ENCODE measurements at regions not wholly inside any gene's neighbourhood (a gene's known extent, or its start where the extent isn't known, plus 50 kb on each side); places are given as distances from the start of the nearest gene placed in this dataset.

GRCh38 chr1:165063181-165063965 lies 293.1 kb downstream of the LMX1A start:
- TF ChIP-seq, protein P1, sequence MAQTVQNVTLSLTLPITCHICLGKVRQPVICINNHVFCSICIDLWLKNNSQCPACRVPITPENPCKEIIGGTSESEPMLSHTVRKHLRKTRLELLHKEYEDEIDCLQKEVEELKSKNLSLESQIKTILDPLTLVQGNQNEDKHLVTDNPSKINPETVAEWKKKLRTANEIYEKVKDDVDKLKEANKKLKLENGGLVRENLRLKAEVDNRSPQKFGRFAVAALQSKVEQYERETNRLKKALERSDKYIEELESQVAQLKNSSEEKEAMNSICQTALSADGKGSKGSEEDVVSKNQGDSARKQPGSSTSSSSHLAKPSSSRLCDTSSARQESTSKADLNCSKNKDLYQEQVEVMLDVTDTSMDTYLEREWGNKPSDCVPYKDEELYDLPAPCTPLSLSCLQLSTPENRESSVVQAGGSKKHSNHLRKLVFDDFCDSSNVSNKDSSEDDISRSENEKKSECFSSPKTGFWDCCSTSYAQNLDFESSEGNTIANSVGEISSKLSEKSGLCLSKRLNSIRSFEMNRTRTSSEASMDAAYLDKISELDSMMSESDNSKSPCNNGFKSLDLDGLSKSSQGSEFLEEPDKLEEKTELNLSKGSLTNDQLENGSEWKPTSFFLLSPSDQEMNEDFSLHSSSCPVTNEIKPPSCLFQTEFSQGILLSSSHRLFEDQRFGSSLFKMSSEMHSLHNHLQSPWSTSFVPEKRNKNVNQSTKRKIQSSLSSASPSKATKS (CRISPR knock-in tag; IDR thresholded peaks at IDR 0.05): no peak
- TF ChIP-seq PRPF4 (IDR thresholded peaks at IDR 0.05; ENCODE audit: low read depth, low read length, poor library complexity, severe bottlenecking) (no peak), ZNF274 (CRISPR knock-in tag; IDR thresholded peaks at IDR 0.05) (no peak), RELA (CRISPR knock-in tag; IDR thresholded peaks at IDR 0.05) (no peak), RNF2 (conservative IDR thresholded peaks at IDR 0.05; ENCODE audit: low read depth) (no peak), MAX (IDR thresholded peaks at IDR 0.05) (no peak), ATF3 (CRISPR knock-in tag; IDR thresholded peaks at IDR 0.05) (no peak), CTCF (CRISPR knock-in tag; IDR thresholded peaks at IDR 0.05) (no peak), FOXM1 (CRISPR knock-in tag; IDR thresholded peaks at IDR 0.05) (no peak), HNF4A (CRISPR knock-in tag; IDR thresholded peaks at IDR 0.05) (no peak), TFE3 (CRISPR knock-in tag; IDR thresholded peaks at IDR 0.05) (no peak), IRF2 (CRISPR knock-in tag; IDR thresholded peaks at IDR 0.05) (no peak)
